ENCODE measurements at regions not wholly inside any gene's neighbourhood (a gene's known extent, or its start where the extent isn't known, plus 50 kb on each side); places are given as distances from the start of the nearest gene placed in this dataset.

- H3K9me3 Mint-ChIP-seq: no peaks in the 10 kb centered on the region
- no peak overlapping the region for H3K27ac Mint-ChIP-seq
- peaks cover 27% of the 10 kb centered on the region for H3K27me3 Mint-ChIP-seq
- no peaks in the 10 kb centered on the region for H3K4me1 Mint-ChIP-seq
- H3K4me3 Mint-ChIP-seq: no peak overlapping the region
- no peak for ATAC-seq (replicated peaks)
- no peaks in the 10 kb centered on the region for H3K36me3 Mint-ChIP-seq (ENCODE audit: low read depth)
Observed at GRCh38 chr15:69973880-69974279, 123.8 kb downstream of the TLE3 start.

- Mint-ChIP-seq H3K9me3 (no peaks in the 10 kb centered on the region), H3K27ac (no peak overlapping the region), H3K4me3 (no peak overlapping the region), H3K36me3 (ENCODE audit: low read depth) (no peaks in the 10 kb centered on the region), H3K4me1 (no peaks in the 10 kb centered on the region), H3K27me3 (peaks cover 27% of the 10 kb centered on the region)
- ATAC-seq (replicated peaks): no peak
Observed at GRCh38 chr15:69974321-69974720, 123.4 kb downstream of the TLE3 start.

GRCh38 chr15:69976366-69976994 is 121.2 kb downstream of the TLE3 start:
- no peaks in the 10 kb centered on the region for H3K9me3 Mint-ChIP-seq
- H3K4me1 Mint-ChIP-seq: no peaks in the 10 kb centered on the region
- no peak overlapping the region for H3K27ac Mint-ChIP-seq
- ATAC-seq (replicated peaks): peak; percentile 79
- no peak overlapping the region for H3K4me3 Mint-ChIP-seq
- peaks cover 39% of the 10 kb centered on the region for H3K27me3 Mint-ChIP-seq
- no peaks in the 10 kb centered on the region for H3K36me3 Mint-ChIP-seq (ENCODE audit: low read depth)

- Mint-ChIP-seq H3K27ac (no peak overlapping the region), H3K4me3 (no peak overlapping the region), H3K9me3 (no peaks in the 10 kb centered on the region), H3K27me3 (peaks cover 43% of the 10 kb centered on the region), H3K4me1 (no peaks in the 10 kb centered on the region), H3K36me3 (ENCODE audit: low read depth) (no peaks in the 10 kb centered on the region)
- ATAC-seq (replicated peaks): no peak
Observed at GRCh38 chr15:69978603-69979002, 119.1 kb downstream of the TLE3 start.

DNA sequence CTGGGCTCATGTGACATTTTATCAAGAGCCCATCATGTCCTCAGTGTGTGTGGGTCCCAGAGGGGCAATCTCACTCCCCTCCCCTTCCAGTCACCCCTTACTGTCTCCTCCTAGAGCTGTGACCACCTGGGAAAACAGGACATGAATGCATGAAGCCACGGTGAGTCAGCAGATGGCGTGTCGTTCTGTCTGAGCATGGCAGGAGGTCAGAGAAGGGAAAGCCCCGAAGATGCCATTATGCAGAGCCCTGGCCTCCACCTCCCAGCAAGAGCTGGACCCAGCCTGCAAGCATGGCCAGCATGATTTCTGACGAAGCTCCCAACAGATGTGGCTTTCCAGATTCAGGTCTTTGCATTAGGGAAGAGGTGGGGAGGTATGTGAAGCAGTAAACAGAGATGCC is 118.5 kb downstream of the TLE3 start:
- Mint-ChIP-seq H3K9me3 (no peaks in the 10 kb centered on the region), H3K4me1 (no peaks in the 10 kb centered on the region), H3K4me3 (no peak overlapping the region), H3K27ac (no peak overlapping the region), H3K36me3 (ENCODE audit: low read depth) (no peaks in the 10 kb centered on the region), H3K27me3 (peaks cover 38% of the 10 kb centered on the region)
- ATAC-seq (replicated peaks): peak; percentile 76

DNA sequence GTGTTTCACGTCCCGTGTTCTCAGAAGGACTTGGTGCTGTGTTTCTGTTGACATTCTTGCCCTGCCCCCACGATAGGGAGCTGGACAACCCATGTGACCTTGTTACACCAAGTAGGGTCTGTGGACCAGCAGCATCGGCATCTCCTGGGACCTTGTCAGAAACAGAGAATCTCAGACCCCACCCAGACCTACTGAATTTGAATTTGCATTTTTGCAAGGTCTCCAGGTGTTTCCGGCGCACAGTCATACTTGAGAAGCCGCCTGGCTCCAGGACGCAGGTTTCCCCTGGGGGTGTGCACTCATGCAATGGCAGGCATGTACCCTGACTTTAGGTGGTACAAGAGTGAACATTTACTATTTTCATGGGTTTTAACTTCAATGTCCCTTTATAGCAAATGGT is 117.9 kb downstream of the TLE3 start:
- no peak for ATAC-seq (replicated peaks)
- H3K4me3 Mint-ChIP-seq: no peak overlapping the region
- H3K9me3 Mint-ChIP-seq: no peaks in the 10 kb centered on the region
- peaks cover 40% of the 10 kb centered on the region for H3K27me3 Mint-ChIP-seq
- H3K27ac Mint-ChIP-seq: no peak overlapping the region
- H3K36me3 Mint-ChIP-seq (ENCODE audit: low read depth): no peaks in the 10 kb centered on the region
- no peaks in the 10 kb centered on the region for H3K4me1 Mint-ChIP-seq

DNA sequence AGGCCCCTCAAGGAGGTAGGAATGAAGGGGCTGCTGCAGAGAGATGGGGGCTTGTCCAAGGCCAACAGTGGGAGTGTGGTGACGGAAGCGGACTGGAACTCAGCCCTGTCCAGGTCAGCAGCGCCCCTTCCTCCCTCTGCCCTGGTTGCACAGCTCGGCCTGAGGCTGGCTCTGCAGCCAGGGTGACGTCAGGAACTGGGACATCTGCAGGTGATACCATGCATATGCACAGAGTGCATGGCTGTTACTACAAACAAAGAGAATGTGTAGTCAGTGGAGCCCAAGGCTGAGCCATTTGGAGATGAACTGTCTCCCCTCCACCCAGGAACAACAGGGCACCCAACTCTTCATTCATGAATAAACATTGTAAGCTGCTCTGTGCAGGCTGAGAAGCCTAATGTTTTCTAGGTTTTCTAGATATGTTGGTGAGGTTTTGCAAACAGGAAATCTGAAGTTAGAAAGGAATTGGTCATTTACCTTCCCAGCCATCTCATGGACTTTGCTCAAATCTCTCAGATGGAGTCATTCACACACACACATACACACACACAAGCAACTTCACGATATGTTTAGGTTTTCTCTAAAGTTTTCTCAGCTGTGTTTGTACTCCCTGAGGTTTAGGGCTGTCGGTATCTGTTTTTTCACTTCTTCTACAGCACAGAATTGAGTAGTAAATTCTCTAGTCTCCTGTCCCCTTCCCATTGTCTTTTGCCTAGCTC is 117.2 kb downstream of the TLE3 start:
- Mint-ChIP-seq H3K27me3 (peaks cover 37% of the 10 kb centered on the region), H3K36me3 (ENCODE audit: low read depth) (no peaks in the 10 kb centered on the region), H3K4me3 (no peak overlapping the region), H3K9me3 (no peaks in the 10 kb centered on the region), H3K4me1 (no peaks in the 10 kb centered on the region), H3K27ac (no peak overlapping the region)
- no peak for ATAC-seq (replicated peaks)

GRCh38 chr15:69982037-69982436 is 115.7 kb downstream of the TLE3 start:
- Mint-ChIP-seq H3K27me3 (peaks cover 31% of the 10 kb centered on the region), H3K9me3 (no peaks in the 10 kb centered on the region), H3K27ac (no peak overlapping the region), H3K4me3 (no peak overlapping the region), H3K4me1 (no peaks in the 10 kb centered on the region), H3K36me3 (ENCODE audit: low read depth) (no peaks in the 10 kb centered on the region)
- no peak for ATAC-seq (replicated peaks)

GRCh38 chr15:69983696-69984265 is 113.9 kb downstream of the TLE3 start:
- no peak for ATAC-seq (replicated peaks)
- no peak overlapping the region for H3K4me3 Mint-ChIP-seq

GRCh38 chr15:69987492-69988489 is 109.9 kb downstream of the TLE3 start:
- Mint-ChIP-seq H3K4me3 (no peak overlapping the region), H3K27ac (no peak overlapping the region), H3K9me3 (no peaks in the 10 kb centered on the region), H3K27me3 (peaks cover 14% of the 10 kb centered on the region), H3K36me3 (ENCODE audit: low read depth) (no peaks in the 10 kb centered on the region), H3K4me1 (no peaks in the 10 kb centered on the region)
- ATAC-seq (replicated peaks): no peak

More at GRCh38 chr15:69983696-69984265, 113.9 kb downstream of the TLE3 start:
- Mint-ChIP-seq H3K36me3 (ENCODE audit: low read depth) (no peaks in the 10 kb centered on the region), H3K9me3 (no peaks in the 10 kb centered on the region), H3K27ac (no peak overlapping the region), H3K27me3 (peaks cover 31% of the 10 kb centered on the region), H3K4me1 (no peaks in the 10 kb centered on the region)

DNA sequence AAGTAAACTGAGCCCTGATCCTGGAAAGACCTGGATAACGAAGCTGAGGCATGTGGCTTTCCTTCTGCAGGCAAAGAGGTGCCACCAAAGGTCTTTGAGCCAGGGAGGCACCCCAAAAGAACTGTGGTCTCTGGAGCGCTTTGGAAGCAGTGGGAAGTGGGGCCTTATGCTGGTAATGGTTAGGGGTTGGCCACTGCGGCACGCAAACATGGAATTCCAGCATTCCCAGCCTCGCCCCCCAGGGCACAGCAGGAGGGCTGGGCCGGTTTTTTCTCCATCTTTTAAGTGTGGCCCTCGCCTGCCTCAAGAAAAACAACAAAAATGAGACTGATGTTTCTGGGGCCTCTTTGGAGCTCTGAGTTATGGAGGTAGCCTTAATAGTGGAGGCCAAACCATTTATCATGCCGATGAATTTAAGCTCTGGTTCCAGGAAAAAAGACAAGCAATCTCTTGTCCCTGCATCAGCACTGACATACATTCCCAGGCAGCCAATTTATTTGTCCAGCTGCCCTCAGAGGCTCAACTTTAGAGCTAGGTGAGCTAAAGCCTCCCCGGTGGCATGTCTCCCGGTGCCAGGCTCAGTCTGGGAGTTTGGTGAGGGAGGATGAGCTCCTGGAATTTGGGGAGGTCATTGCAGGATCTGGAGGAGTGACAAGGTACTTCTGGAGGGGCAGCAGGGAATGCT is 109.0 kb downstream of the TLE3 start:
- no peak overlapping the region for H3K4me3 Mint-ChIP-seq
- H3K27ac Mint-ChIP-seq: no peak overlapping the region
- no peak for ATAC-seq (replicated peaks)

DNA sequence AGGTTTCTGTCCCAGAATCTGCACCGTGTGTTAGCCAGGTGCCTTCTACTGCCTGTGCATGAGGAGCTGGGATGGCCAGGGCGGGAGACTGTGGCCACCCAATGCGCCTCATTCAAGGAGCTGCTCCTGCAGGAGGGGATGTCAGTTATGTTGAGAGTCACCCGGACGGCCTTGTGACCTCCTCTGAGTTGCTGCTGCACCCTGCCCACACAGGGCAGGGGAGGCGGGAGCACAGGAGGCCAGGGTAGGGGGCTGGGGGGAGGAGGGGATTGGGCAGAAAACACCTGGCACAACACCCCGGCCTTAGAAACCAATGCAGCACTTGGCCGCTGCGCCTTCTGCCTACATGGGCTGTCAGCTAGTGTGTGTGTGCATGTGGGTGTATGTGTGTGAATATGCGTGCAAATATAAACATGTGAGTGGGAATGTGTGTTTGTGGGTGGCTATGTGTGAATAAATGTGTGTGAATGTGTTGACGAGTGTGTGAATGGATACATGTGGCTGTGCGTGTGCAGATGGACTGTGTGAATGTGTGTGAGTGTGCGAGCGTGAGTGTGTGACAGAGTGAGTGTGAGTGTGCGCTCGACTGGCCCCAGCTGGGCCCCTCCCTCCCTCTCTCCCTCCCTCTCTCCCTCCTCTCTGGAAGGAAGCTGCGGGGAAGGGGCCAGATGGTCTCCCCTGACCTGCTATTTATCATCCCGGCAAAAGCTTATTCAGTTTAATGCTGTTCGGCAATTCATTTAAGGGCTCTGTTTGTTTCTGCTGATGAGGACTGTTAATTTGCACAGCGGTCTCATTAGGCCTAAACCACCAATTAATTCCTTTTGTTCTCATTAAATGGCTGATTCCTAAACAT is 106.9 kb downstream of the TLE3 start:
- no peaks in the 10 kb centered on the region for H3K36me3 Mint-ChIP-seq (ENCODE audit: low read depth)
- peaks cover 6% of the 10 kb centered on the region for H3K27me3 Mint-ChIP-seq
- H3K4me3 Mint-ChIP-seq: no peak overlapping the region
- ATAC-seq (replicated peaks): no peak
- H3K27ac Mint-ChIP-seq: no peak overlapping the region
- no peaks in the 10 kb centered on the region for H3K4me1 Mint-ChIP-seq
- no peaks in the 10 kb centered on the region for H3K9me3 Mint-ChIP-seq

More for the DNA sequence above, 109.0 kb downstream of the TLE3 start:
- no peaks in the 10 kb centered on the region for H3K36me3 Mint-ChIP-seq (ENCODE audit: low read depth)
- peaks cover 11% of the 10 kb centered on the region for H3K27me3 Mint-ChIP-seq
- no peaks in the 10 kb centered on the region for H3K9me3 Mint-ChIP-seq
- H3K4me1 Mint-ChIP-seq: no peaks in the 10 kb centered on the region

DNA sequence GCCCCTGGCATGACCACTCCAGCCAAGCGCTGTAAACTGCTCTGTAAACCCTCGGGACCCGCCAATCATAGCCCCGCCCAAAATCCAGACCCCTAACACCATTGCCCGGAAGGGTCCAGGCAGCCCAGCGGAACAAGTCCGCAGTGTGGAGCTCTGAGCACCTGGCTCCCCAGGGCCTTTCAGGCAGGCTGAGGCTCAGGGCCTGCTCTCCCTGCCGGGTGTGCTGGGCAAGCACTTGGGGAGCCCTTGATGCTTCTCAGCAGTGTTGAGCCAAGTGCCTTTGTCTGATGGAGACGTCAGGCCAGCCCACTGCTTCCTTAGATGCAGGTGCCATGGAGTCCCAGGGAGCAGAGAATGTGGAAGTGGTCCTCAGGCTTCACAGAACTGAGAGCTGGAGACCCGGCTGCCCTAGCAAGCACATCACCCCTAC is 106.2 kb downstream of the TLE3 start:
- Mint-ChIP-seq H3K9me3 (no peaks in the 10 kb centered on the region), H3K27ac (no peak overlapping the region), H3K4me1 (no peaks in the 10 kb centered on the region), H3K4me3 (no peak overlapping the region), H3K27me3 (peaks cover 6% of the 10 kb centered on the region), H3K36me3 (ENCODE audit: low read depth) (no peaks in the 10 kb centered on the region)
- ATAC-seq (replicated peaks): no peak

Measured in activated T-helper 17 cell treated with anti-CD3 and anti-CD28 coated beads, Interleukin-2, amount 50 U/mL, for 72 hours (primary cell).